ENCODE measurements at regions not wholly inside any gene's neighbourhood (a gene's known extent, or its start where the extent isn't known, plus 50 kb on each side); places are given as distances from the start of the nearest gene placed in this dataset.

DNA sequence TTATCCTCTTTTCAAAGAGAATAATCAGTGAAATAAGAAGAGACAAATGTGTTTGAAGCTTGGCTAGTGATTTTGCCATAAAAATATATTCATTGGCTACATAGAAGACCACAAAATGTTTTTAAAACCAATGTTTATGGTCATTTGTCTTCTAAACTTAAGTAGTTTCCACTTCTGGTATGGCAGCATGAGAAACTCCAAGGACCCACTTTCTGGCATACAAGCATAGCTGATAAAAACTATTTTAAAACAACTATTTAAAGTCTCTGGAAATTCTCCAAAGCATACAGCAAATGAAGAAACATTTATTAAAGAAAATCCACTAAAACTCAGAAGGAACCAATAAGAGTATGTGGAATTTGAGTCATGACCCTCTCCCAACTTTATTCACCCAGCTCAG, 89.2 kb upstream of the TOMM7 start:
- DNase-seq (ENCODE audit: low read depth) = peak; percentile 82

DNA sequence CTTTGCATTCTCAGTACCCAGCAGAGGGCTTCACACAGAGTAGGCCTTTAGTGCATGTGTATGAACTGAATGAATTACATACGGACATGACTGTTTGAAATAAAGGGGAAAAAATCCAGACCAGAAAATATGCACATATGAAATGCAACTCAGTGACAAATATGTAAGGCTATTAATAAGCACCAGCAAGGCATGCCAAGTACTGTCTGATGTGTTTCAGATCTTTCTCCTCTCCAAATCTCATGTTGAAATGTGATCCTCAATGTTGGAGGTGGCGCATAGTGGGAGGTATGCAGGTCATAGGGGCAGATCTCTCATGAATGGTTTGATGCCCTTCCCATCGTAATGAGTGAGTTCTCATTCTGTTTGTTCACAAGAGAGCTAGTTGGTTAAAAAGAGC, 87.3 kb upstream of the TOMM7 start:
- DNase-seq (ENCODE audit: low read depth) = no peak

DNA sequence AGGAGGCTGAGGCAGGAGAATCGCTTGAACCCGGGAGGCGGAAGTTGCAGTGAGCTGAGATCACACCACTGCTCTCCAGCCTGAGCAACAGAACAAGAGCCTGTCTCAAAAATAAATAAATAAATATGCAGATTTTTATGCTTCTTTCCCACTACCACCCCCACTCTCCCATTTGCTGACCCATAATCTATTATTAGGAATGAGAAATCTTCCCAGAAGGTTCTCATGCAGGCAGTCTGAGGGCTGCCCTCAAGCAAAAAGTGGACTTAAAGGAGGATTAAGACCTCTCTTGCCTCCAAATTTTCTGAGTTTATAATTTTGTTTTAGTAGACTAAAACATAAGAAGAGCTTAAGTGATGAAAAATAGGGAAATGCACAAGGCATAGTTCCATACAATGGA, 85.2 kb upstream of the TOMM7 start:
- DNase-seq (ENCODE audit: low read depth) = peak; percentile 35

DNA sequence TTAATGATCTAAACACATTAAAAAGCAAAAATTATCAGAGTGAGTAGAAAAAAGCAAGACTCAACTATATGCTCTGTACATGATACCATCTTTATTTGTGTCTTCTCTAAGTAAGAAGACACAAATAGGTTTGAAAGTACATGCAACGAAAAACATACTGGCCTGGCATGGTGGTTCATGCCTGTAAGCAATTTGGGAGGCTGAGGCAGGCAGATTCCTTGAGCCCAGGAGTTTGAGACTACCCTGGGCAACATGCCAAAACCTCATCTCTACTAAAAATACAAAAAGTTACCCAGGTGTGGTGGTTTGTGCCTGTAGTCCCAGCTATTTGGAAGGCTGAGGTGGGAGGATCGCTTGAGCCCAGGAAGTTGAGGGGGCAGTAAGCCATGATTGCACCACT, 78.1 kb upstream of the TOMM7 start:
- DNase-seq (ENCODE audit: low read depth) = no peak

DNA sequence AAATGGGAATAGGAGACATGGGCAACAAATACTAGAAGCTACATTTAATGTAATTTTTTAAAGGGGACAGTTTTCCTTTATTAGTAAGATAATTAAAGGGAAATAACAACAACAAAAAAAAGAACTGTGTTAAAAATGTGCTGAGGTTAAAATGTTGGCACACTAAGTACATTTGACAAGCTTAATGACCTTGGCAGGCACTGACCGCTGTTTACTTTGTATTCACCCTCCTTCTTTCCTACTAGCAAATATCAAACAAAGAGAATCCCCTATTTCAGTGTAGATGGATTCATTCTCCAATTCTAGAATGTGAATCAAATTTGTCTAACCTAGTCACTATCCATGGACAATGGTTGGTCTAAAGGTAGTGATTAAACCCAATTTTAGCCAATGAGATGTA, 77.5 kb upstream of the TOMM7 start:
- no peak for DNase-seq (ENCODE audit: low read depth)

DNA sequence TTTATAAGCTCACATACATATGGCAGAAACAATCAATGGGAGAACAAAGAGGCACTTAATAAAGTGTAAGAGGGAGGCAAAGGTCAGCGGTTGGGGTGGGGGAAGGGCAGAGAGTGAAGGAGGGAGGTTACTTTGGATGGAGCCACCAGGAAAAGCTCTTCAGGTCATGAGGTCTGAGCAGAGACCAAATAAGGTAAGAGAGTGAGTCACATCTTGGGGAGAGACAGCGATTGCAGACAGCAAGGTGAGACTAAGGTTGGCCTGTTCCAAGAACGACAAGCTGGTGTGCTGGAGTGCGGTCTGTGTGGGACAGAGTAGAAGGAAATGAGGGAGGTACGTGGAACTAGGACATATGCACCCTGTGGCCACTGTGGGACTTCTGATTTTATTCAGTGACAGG, 74.3 kb upstream of the TOMM7 start:
- no peak for DNase-seq (ENCODE audit: low read depth)

DNA sequence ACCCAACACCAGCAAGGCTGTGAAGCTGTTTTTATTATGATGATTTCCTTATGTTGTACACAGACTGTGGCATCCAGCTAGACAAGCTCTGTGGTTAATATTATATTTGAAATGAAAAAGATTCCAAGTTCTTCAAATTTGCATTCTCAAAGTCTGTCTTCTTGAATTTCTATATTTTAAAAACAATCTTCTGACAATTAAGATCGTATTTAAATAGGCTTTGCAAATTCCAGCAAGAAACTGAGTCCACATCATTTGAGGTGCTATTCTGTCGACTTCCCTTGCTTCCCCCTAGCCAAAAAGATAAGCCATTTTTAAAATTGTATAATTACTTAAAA, 73.1 kb upstream of the TOMM7 start:
- no peak for DNase-seq (ENCODE audit: low read depth)

DNA sequence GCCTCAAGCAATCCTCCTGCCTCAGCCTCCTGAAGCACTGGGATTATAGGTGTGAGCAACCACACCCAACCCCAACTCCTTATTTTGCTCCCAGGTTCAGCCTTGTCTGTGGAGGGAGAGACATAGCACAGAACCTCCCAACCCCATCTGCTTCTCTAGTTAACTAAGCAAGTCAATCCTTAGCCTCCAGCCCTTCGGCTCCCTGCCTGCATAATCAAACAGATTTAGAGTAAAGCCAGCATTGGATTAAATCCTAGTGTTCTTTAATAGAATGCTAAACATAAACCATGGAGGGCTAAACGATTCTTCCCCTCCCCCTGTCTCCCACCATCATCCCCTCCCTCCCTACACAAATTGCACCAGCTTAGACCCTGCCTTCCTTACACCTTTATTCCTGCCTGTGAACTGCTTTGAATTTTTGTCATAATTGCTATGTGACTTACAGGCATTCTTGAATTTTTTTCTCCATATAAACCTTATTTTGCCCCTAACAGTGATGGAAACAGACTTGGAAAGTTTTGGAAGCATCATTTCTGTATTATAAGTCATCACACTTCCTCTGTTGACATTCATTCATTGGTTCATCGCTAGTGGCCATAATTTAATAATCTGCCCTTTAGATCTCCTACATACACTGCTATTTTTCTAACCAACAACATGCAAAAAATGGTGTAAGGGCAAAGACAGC, 72.6 kb upstream of the TOMM7 start:
- peak; percentile 87 for DNase-seq (ENCODE audit: low read depth)

DNA sequence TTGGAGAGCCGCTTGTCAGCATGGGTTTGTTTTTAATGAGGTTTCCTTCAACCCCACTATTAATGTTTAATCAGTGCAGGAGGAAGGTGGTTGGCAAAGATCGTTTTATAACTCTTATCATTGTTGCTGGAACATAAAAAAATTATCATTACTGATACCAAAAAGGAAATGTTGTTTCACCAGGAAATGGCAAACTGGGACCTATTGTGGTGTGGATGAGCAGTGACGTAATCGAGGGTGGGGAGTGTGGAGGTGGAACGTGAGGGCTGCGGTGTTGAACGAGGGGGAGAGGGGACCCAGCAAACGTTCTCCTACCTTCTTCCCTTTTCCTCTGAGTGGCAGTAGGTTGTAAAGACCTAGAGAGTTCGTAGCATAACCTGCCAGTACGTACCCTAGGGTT, 71.9 kb upstream of the TOMM7 start:
- no peak for DNase-seq (ENCODE audit: low read depth)

DNA sequence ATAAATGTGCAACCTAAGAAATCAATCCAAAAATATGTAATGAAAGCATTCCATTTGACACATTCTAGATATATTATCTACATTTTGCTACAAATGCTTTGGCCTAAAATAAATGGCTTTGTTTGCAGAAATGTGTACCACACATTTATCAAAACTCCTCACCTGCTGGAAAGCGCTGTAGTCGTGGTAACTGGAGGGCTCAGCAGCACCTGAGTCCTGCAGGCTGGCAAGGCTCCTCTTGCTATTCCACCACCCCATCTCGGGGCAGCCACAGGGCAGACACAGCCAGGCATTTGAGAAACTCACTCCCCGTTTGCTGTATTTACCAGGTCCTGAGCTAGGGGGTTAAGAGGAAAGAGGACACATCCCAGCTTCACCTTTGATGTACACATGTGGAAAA, 68.1 kb upstream of the TOMM7 start:
- no peak for DNase-seq (ENCODE audit: low read depth)

DNA sequence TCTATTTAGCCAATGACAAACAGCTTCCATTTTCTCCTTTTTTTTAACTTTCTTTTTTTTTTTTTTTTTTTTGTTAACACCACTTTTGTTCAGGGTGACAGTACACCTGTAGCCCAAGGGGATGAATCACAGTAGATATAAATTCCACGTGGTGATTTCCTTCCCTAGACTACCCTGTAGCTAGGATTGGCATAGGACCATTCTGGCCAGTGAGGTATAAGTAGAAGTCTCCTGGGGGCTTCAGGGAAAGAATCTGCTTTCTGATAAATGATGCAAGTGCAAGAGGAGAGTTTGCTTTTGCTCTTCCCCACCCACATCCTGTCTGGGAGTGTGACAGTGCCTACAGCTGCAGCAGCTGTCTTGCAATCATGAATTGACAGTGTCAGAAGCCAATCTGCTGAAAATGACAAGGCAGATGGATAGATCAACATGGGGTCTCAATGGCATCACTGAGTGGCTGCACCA, 63.2 kb upstream of the TOMM7 start:
- peak; percentile 49 for DNase-seq (ENCODE audit: low read depth)

DNA sequence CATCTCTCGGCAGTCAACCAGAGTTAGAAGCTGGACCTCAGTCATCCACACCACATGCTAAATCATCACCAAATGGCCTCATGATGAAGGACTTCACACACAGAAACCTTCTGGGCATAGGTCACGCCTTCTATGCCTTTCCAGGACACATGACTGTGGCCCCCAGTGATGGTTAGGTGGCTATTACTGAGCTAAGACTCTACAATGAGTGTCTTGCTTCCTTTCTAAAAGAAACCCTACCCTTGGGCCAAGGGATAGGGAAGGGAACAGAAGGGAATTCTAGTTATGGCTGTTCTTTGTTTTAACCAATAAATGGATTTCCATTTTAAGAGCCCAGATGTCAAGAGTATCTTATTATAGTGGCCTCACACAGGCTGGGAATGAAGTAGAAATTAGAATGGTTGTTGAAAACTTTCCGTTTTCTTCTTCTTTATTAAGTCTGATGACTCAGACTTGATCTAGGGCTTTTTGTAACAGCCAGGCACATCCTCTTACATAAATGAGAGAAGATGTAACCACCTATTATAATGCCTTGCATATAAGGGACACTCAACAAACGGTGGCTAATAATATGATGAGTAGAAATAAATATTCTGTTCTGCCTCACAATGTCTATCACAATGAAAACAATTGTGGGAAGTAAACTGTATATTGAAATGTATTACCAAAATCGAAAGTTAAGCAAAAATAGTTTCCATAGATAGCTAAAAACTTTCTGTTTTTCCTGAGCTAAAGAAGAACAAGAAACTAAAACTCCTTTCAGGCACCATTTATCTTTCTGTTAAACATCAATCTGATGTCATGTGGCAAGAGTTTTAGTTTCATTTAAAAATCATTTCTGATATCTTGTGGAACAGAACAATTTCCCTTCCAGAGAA, 62.5 kb upstream of the TOMM7 start:
- peak; percentile 57 for DNase-seq (ENCODE audit: low read depth)

DNA sequence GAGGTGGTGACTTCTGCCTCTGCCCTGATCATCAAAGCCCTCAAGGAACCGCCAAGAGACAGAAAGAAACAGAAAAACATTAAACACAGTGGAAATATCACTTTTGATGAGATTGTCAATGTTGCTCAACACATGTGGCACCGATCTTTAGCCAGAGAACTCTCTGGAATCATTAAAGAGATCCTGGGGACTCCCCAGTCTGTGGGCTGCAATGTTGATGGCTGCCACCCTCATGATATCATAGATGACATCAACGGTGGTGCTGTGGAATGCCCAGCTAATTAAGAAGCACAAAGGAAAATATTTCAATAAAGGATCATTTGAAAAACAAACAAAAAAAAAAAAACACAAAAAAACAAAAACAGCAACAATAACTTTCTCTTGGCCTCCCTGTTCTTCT, 59.5 kb upstream of the TOMM7 start:
- no peak for DNase-seq (ENCODE audit: low read depth)

DNA sequence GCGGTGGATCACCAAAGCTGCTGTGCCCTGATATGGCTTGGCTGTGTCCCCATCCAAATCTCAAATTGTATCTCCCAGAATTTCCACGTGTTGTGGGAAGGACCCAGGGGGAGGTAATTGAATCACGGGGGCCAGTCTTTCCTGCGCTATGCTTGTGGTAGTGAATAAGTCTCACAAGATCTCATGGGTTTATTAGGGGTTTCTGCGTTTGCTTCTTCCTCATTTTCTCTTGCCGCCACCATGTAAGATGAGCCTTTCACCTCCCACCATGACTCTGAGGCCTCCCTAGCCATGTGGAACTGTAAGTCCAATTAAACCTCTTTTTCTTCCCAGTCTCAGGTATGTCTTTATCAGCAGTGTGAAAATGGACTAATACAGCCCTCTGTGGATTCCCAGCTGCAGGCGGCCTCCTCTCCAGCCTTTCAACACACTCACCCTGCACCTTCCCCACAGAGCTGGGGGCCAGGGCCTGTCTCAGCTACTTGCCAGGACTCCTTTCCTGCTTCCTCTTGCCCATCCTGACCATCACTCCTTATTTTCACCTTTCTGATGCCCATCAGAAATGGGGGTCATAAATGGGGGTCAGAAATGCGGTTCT, 57.2 kb upstream of the TOMM7 start:
- no peak for DNase-seq (ENCODE audit: low read depth)

DNA sequence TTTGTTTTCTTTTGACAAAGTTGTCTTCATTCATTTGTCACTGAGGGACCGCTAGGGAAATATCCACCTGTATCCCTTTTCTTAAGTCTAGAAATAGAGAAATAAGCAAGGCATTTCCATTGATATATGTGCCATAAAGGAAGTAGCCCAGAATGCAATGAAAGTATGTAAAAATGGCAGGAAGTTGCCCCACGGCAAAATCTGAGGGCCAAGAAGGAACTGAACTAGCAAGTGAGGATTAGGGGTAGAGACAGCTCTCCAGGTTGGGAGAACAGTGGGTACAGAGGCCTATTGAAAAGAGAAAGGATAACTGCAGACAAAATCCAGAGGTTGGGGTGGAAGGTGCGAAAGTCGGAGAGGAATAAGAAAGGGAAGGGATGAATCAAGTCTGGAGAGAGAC, 56.6 kb upstream of the TOMM7 start:
- DNase-seq (ENCODE audit: low read depth) = no peak

DNA sequence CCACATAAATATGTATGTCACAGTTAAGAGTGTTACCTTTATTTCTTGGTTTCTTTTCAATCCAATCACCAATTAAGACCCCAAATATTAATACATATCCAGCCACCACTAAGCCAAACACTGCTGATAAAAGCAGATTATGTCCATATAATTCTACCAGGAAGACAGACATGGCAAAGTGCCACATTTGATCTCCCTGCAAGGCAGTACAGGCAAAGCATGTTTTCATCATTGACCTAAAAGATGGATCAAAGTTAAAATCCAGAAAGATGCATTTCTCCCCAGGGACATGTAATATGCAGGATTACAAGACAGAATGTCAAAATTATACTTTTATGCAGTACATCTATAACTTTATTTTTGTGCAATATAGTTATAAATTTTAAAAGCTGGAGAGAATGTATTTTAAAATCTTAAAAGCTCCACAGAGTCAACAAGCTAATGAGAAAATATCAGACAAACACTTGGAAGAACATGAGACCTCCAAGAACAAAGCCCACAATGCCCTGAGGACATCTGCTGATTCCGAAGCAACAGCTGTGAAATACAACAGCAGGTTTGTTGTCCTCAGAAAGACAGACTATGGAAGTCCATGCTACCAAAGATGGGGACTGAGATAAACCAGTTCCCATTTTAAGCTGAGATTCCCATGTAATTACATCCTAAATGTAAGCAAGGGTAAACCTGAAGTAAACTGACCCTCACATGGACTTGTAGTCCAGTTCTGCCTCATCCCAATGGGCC, 54.5 kb upstream of the TOMM7 start:
- DNase-seq (ENCODE audit: low read depth) = no peak

DNA sequence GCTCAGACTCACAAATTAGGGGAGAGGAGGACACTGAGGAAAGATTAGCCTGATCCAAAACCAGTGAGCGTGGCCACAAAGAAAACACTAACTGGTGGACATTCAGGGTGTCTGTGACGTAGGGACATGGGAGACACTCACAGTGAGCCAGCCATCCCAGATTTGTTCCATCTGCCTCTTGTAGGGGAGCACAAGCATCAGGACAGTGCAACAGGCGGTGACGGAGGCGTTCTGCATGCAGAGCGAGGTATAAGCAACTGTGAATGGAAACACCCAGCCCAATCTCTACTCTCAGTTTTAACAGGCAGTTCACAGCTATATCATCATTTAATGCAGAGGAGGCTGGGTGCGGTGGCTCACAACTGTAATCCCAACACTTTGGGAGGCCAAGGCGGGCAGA, 52.8 kb upstream of the TOMM7 start:
- no peak for DNase-seq (ENCODE audit: low read depth)

DNA sequence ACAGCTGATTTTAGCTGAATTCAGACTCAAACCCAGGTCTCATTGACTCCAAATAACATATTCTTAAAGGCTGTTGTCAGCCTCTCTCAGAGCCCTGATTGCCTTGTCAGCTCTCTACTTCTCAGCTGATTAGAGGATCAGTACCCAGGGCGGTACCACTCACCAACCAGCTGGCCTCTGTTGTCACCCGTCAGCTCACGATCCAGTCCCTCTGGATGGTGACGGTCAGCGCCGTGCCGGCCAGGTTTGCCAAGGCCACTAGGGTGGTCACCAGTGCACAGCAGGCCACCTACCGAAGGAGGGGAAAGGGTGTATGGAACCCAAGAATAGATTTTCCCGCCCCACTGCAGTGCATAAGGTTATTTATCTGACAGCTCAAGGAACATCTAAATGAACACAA, 52.3 kb upstream of the TOMM7 start:
- DNase-seq (ENCODE audit: low read depth) = no peak

Measured in EH (cell line).